GM12865 (cell line): ENCODE measurements at regions not wholly inside any gene's neighbourhood (a gene's known extent, or its start where the extent isn't known, plus 50 kb on each side); places are given as distances from the start of the nearest gene placed in this dataset.

Experiments
- DNase-seq: peaks from one replicate; pipeline ENCODE4 v3.0.0; 2010; ENCODE audit warnings: low read depth
- H3K4me3 ChIP-seq: 2 replicates; pipeline ENCODE4 v1.5.1; 2011; ENCODE audit warnings: mild to moderate bottlenecking, low read depth, low read length, control low read depth
- TF ChIP-seq, protein P1 (sequence below): IDR thresholded peaks from 2 replicates; pipeline ENCODE4 v1.5.1; 2011; ENCODE audit warnings: low read length, control low read depth, low read depth, inconsistent platforms; ENCODE audit not compliant: insufficient read depth; ENCODE audit errors: missing control alignments

DNA sequence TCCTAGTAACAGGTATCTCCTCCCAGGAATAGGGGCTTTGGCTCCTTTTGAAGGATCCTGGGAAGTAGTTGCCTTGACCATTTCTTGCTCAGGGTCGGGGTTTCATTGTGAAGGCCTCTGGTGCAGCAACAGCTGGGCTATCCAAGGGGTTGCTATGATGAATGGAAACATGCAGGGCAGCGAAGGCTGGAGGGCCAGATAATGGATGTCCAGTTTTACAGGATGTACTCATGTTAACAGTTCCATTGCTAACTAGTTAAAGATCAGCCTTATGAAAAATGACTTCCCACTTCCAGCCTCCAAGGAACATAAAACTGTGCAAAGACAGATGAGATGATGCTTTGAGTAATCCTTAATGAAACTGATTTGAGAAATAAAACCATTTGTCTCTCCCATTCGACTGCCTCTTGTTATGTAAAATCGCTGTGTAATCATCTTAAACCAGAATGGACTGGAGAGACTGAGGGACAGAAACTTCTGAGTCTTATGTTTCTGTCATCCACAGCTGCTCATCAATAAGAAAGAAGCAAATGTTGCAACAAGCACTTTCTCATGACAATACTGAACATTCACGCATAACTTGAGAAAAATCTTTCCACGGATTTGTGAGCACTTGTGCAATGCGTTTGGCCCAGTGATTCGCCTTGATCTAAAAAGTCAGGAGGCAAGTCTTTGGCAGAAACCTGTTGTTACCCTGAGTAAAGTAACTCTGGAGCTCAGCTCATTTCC, 473.5 kb upstream of the RGMA start:
- H3K4me3 ChIP-seq: no peak overlapping the region
- no peak for DNase-seq
- TF ChIP-seq, protein P1, sequence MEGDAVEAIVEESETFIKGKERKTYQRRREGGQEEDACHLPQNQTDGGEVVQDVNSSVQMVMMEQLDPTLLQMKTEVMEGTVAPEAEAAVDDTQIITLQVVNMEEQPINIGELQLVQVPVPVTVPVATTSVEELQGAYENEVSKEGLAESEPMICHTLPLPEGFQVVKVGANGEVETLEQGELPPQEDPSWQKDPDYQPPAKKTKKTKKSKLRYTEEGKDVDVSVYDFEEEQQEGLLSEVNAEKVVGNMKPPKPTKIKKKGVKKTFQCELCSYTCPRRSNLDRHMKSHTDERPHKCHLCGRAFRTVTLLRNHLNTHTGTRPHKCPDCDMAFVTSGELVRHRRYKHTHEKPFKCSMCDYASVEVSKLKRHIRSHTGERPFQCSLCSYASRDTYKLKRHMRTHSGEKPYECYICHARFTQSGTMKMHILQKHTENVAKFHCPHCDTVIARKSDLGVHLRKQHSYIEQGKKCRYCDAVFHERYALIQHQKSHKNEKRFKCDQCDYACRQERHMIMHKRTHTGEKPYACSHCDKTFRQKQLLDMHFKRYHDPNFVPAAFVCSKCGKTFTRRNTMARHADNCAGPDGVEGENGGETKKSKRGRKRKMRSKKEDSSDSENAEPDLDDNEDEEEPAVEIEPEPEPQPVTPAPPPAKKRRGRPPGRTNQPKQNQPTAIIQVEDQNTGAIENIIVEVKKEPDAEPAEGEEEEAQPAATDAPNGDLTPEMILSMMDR: no peak

- DNase-seq: no peak
- no peak overlapping the region for H3K4me3 ChIP-seq
- TF ChIP-seq, protein P1: no peak
Observed at GRCh38 chr15:93557696-93558095, 468.7 kb upstream of the RGMA start.

GRCh38 chr15:93553167-93553935, 464.3 kb upstream of the RGMA start:
- no peak overlapping the region for H3K4me3 ChIP-seq
- no peak for DNase-seq
- TF ChIP-seq, protein P1: no peak

GRCh38 chr15:93543093-93543492, 454.1 kb upstream of the RGMA start:
- TF ChIP-seq, protein P1: no peak
- no peak for DNase-seq
- no peak overlapping the region for H3K4me3 ChIP-seq

DNA sequence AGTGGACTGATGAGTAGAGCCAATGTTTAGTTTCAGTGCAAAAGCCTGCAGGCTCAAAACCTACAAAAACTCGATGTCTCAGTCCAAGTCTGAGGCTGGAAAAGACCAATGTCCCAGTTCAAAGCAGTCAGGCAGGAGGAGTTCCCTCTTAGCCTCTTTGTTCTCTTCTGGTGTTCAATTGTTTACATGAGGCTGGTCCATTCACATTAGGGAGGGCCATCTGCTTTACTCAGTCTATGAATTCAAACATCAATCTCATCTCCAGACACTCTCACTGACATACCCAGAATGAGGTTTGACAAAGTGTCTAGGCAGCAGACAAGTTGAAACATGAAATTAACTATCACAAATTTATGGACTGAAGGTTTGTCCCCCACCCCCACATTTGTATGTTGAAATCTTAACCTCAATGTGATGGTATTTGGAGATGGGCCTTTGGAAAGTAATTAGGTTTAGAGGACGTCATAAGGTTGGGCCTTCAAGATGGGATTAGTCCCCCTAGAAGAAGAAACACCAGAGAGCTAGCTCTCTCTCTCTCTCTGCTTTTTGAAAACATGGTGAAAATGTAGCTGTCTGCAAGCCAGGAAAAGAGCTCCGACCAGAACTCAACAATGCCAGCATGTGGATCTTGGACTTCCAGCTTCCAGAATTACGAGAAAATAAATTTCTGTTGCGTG, 438.5 kb upstream of the RGMA start:
- DNase-seq: no peak
- TF ChIP-seq, protein P1: no peak
- H3K4me3 ChIP-seq: no peak overlapping the region

GRCh38 chr15:93524432-93524831, 435.4 kb upstream of the RGMA start:
- no peak for DNase-seq
- TF ChIP-seq, protein P1: no peak
- no peak overlapping the region for H3K4me3 ChIP-seq
